Bronchial epithelial cell (primary cell): ENCODE measurements at regions not wholly inside any gene's neighbourhood (a gene's known extent, or its start where the extent isn't known, plus 50 kb on each side); places are given as distances from the start of the nearest gene placed in this dataset.
A peak's percentile ranks its signal among the peaks of the same experiment; 100 is the strongest.

Experiments
- DNase-seq: peaks from one replicate; pipeline ENCODE4 v3.0.0-alpha.2; 2010; ENCODE audit warnings: low read depth
- FAIRE-seq: peaks from 2 replicates; lab custom pipeline; 2011; peaks lifted over from hg19 to GRCh38; lab: Jason Lieb, UNC
- H3K27me3 ChIP-seq: 2 replicates; pipeline ENCODE4 v1.5.1; 2011; ENCODE audit warnings: low read length; ENCODE audit not compliant: control insufficient read depth, insufficient read depth
- H3K36me3 ChIP-seq: 2 replicates; pipeline ENCODE4 v1.5.1; 2011; ENCODE audit warnings: low read length; ENCODE audit not compliant: control insufficient read depth, insufficient read depth
- H3K4me3 ChIP-seq: 2 replicates; pipeline ENCODE4 v1.5.1; 2011; ENCODE audit warnings: mild to moderate bottlenecking, low read depth, low read length, control low read depth
- CTCF ChIP-seq: IDR thresholded peaks from 2 replicates; pipeline ENCODE4 v1.5.1; 2011; ENCODE audit warnings: mild to moderate bottlenecking, moderate library complexity, low read length, control low read depth, inconsistent platforms; ENCODE audit not compliant: insufficient read depth, severe bottlenecking

- DNase-seq (no peak), FAIRE-seq (no peak)
- no peak for TF ChIP-seq CTCF
- Histone ChIP-seq H3K4me3 (no peak overlapping the region), H3K27me3 (no peaks in the 10 kb centered on the region), H3K36me3 (no peaks in the 10 kb centered on the region)
Measured at GRCh38 chr21:35404247-35404646, 355.1 kb upstream of the RUNX1 start.

GRCh38 chr21:35402061-35402460 lies 353.0 kb upstream of the RUNX1 start:
- DNase-seq (no peak), FAIRE-seq (no peak)
- no peak overlapping the region for H3K4me3 ChIP-seq
- no peaks in the 10 kb centered on the region for H3K36me3 ChIP-seq
- H3K27me3 ChIP-seq = no peaks in the 10 kb centered on the region
- TF ChIP-seq CTCF = no peak

- TF ChIP-seq CTCF = no peak
- Histone ChIP-seq H3K27me3 (no peaks in the 10 kb centered on the region), H3K36me3 (no peaks in the 10 kb centered on the region), H3K4me3 (no peak overlapping the region)
- DNase-seq = no peak
- FAIRE-seq = no peak
Measured at GRCh38 chr21:35401476-35401875, 352.4 kb upstream of the RUNX1 start.

- peak; percentile 80 for DNase-seq
- no peak for FAIRE-seq
- peak; percentile 63 for TF ChIP-seq CTCF
- no peak overlapping the region for H3K4me3 ChIP-seq
- no peaks in the 10 kb centered on the region for H3K27me3 ChIP-seq
- no peaks in the 10 kb centered on the region for H3K36me3 ChIP-seq
Measured at GRCh38 chr21:35400233-35400939, 351.3 kb upstream of the RUNX1 start.

- FAIRE-seq (no peak), DNase-seq (no peak)
- Histone ChIP-seq H3K27me3 (no peaks in the 10 kb centered on the region), H3K36me3 (no peaks in the 10 kb centered on the region), H3K4me3 (no peak overlapping the region)
- no peak for TF ChIP-seq CTCF
Measured at GRCh38 chr21:35399706-35400105, 350.6 kb upstream of the RUNX1 start.

- no peaks in the 10 kb centered on the region for H3K27me3 ChIP-seq
- H3K36me3 ChIP-seq = no peaks in the 10 kb centered on the region
- no peak for TF ChIP-seq CTCF
- H3K4me3 ChIP-seq = no peak overlapping the region
- FAIRE-seq (no peak), DNase-seq (no peak)
Measured at GRCh38 chr21:35399002-35399530, 350.0 kb upstream of the RUNX1 start.
